GM12878 (cell line): ENCODE measurements at regions not wholly inside any gene's neighbourhood (a gene's known extent, or its start where the extent isn't known, plus 50 kb on each side); places are given as distances from the start of the nearest gene placed in this dataset.

ENCODE experiments used
- CREB1 ChIP-seq: IDR thresholded peaks from 2 replicates; pipeline ENCODE4 v1.6.1; 2012; ENCODE audit warnings: low read depth, mild to moderate bottlenecking, inconsistent platforms
- CREM ChIP-seq: IDR thresholded peaks from 2 replicates; pipeline ENCODE4 v1.6.1; 2014; ENCODE audit warnings: antibody characterized with exemption, low read depth
- HCFC1 ChIP-seq: fragments of 150-350 bp; IDR thresholded peaks from 2 replicates; pipeline ENCODE4 v1.6.1; 2014; ENCODE audit warnings: low read length
- POLR2AphosphoS2 ChIP-seq: IDR thresholded peaks from 2 replicates; pipeline ENCODE4 v1.6.1; 2011; ENCODE audit warnings: low read depth, mild to moderate bottlenecking, low read length, improper control_type of control experiment, moderate library complexity
- RAD21 ChIP-seq: IDR thresholded peaks from 2 replicates; pipeline ENCODE4 v1.6.1; 2011; ENCODE audit warnings: mild to moderate bottlenecking, low read depth, low read length, moderate library complexity; ENCODE audit not compliant: insufficient read depth
- SP1 ChIP-seq: IDR thresholded peaks from one replicate; pipeline ENCODE4 v1.6.1; 2011; ENCODE audit warnings: low read depth, low read length
- SUZ12 ChIP-seq: fragments of 200-600 bp; sonication (generic); IDR thresholded peaks from one replicate; pipeline ENCODE4 v1.6.1; 2018; ENCODE audit warnings: antibody characterized with exemption, mild to moderate bottlenecking; ENCODE audit not compliant: unreplicated experiment
- YY1 ChIP-seq: IDR thresholded peaks from 2 replicates; pipeline ENCODE4 v1.6.1; 2011; ENCODE audit warnings: low read depth, mild to moderate bottlenecking, low read length
- ZNF274 ChIP-seq: IDR thresholded peaks from one replicate; pipeline ENCODE4 v1.8.0; 2011; ENCODE audit not compliant: insufficient read length, insufficient read depth
- TF ChIP-seq, protein P1 (sequence below), 3 experiments: IDR thresholded peaks in 2 of 3; conservative IDR thresholded peaks in 1 of 3; 2 replicates each; pipeline ENCODE4 v1.5.1; 2011; ENCODE audit warnings: low read depth in 3 of 3, low read length in 3 of 3, mild to moderate bottlenecking in 3 of 3, control low read depth in 2 of 3, moderate library complexity in 2 of 3, inconsistent platforms in 1 of 3, mixed read lengths in 1 of 3; ENCODE audit not compliant: control insufficient read depth in 2 of 3, insufficient read depth in 1 of 3; ENCODE audit errors: extremely low read depth in 1 of 3

GRCh38 chr7:132690174-132690573, 113.9 kb upstream of the PLXNA4 start:
- TF ChIP-seq SUZ12: no peak
- TF ChIP-seq, protein P1, sequence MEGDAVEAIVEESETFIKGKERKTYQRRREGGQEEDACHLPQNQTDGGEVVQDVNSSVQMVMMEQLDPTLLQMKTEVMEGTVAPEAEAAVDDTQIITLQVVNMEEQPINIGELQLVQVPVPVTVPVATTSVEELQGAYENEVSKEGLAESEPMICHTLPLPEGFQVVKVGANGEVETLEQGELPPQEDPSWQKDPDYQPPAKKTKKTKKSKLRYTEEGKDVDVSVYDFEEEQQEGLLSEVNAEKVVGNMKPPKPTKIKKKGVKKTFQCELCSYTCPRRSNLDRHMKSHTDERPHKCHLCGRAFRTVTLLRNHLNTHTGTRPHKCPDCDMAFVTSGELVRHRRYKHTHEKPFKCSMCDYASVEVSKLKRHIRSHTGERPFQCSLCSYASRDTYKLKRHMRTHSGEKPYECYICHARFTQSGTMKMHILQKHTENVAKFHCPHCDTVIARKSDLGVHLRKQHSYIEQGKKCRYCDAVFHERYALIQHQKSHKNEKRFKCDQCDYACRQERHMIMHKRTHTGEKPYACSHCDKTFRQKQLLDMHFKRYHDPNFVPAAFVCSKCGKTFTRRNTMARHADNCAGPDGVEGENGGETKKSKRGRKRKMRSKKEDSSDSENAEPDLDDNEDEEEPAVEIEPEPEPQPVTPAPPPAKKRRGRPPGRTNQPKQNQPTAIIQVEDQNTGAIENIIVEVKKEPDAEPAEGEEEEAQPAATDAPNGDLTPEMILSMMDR (IDR thresholded peaks at IDR 0.05 in 2 of 3, conservative IDR thresholded peaks at IDR 0.05 in 1 of 3; ENCODE audit: control insufficient read depth in 2 of 3, extremely low read depth in 1 of 3, insufficient read depth in 1 of 3, low read depth in 3 of 3, low read length in 3 of 3): no peak
- no peak for TF ChIP-seq HCFC1
- no peak for TF ChIP-seq SP1
- no peak for TF ChIP-seq YY1
- TF ChIP-seq CREM: no peak
- no peak for TF ChIP-seq RAD21
- no peak for TF ChIP-seq ZNF274
- no peak for TF ChIP-seq CREB1
- no peak for TF ChIP-seq POLR2AphosphoS2
